Non-pigmented ciliary epithelial cell (primary cell): ENCODE measurements at regions not wholly inside any gene's neighbourhood (a gene's known extent, or its start where the extent isn't known, plus 50 kb on each side); places are given as distances from the start of the nearest gene placed in this dataset.
"Not testable (repeated sequence)": the region's sequence is repeated elsewhere in the genome, so short reads cannot be mapped to it uniquely, and the experiment has no call there.

Experiments used
- DNase-seq: peaks from one replicate; pipeline ENCODE4 v3.0.0-alpha.2; 2010; ENCODE audit warnings: low read depth

DNA sequence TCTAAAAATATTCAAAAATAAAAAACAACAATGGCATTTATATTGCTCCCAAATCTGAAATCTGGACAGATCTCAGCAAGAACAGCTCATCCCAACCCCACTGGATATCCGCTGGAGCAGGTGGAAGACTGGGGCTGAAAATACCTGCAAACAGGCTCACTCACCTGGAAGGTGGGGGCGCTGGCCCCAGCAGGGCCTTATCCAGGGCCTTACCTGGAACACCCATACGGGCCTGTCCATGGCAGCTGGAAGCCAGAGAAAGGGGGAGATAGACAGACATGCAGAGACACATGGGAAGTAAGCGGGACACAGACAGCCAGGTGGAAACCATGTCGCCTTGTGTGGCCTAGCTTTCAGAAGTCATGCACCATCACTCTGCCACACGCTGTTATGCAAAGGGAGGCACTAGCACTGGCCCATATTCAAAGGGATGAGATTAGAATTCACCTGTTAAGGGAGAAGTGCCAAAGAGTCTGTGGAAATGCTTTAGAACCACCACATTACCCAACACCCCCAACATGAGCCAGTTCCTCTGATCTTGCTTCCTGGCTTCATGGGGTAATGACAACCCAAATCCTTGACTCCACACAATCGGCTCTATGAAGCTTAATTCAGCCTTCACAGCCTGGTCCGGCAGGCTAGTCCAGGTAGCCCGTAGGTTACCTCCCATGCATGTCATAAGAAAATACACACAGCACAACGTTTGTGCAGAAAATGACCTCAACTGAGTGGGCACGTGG is 99.0 kb upstream of the CDYL start:
- no peak for DNase-seq

- no peak for DNase-seq
Measured at GRCh38 chr6:4676016-4676415, 100.2 kb upstream of the CDYL start.

DNA sequence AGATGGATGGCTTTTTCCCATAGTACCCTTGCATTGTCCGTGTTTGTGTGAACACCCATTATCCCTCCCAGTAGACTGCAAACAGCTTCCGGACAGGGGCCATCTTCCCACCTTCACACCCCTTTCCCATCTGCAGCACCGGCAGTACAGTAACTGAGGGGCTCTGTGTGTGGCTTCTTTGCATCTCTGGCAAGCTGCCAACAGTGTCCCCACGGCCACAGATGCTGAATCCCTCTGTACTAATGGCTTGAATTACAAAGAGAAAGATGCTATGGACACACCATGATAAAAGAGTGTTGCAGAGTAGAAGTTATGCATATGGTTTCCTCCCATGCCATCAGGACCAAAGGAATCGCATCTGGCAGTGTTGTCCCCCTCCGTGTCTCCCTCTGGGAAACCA is 101.1 kb upstream of the CDYL start:
- no peak for DNase-seq

DNA sequence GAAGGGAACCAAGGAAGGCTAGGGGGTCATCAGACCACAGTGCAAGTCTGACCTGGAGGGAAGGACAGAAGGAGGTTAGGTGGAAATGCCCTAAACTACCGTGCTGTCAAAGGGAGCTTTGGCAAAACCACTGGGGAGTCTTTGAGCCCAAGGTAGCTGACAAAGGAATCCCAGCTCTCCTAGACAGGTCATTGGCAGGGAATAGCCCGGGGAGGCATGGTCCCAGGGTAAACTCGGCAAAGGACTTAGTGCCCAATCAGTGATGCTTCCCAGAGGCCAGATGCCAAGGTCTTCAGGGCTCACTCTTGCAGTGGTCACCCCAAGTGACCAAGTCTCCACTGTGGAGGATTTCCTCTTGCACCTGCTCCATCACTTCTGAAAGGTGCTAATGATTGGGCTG is 102.3 kb upstream of the CDYL start:
- DNase-seq = no peak

GRCh38 chr6:4672772-4673171 is 103.4 kb upstream of the CDYL start:
- DNase-seq = no peak

DNA sequence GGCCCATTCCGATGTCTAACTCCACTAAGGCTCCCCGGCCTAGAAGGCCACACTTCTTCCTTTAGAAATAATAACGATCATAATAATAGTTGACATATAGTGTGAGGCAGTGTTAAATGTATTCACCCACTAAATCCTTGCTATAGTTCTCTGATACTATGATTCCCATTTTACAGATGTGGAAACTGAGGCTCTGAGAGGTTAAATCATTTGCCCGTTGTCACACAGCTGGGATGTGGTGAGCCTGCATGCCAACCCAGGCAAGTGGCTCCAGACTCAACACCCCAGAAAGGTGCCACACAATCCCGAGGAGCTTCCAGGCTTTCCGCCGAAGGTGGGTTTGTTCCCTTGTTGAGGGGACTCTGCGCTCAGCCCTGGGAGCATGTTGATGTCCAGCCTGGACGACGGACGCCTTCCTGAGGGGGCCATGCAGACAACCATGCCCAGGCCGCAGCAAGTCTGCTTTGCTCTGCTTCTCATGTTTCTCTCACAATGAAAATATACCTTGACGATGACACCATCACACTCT is 104.6 kb upstream of the CDYL start:
- DNase-seq = no peak

- DNase-seq = no peak
Measured at GRCh38 chr6:4670824-4671409, 105.3 kb upstream of the CDYL start.

GRCh38 chr6:4670290-4670689 is 105.9 kb upstream of the CDYL start:
- DNase-seq = no peak

GRCh38 chr6:4668271-4669179 is 107.7 kb upstream of the CDYL start:
- no peak for DNase-seq

DNA sequence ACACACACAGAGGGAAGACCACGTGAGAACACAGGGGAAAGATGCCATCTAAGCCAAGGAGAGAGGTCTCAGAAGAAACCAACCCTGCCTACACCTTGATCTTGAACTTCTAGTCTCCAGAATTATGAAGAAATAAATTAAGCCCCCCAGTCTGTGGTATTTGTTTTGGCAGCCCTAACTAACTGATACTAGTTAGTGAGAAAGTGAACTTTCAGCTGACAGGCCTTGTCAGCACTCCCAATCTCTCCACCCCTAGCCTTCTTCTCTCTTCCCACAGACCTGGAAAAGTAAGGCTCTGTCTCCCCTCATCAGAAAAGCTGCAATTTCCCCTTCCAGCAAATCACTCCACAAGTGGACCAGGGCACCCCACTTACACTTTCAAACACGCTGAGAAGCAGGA is 108.6 kb upstream of the CDYL start:
- DNase-seq = no peak

DNA sequence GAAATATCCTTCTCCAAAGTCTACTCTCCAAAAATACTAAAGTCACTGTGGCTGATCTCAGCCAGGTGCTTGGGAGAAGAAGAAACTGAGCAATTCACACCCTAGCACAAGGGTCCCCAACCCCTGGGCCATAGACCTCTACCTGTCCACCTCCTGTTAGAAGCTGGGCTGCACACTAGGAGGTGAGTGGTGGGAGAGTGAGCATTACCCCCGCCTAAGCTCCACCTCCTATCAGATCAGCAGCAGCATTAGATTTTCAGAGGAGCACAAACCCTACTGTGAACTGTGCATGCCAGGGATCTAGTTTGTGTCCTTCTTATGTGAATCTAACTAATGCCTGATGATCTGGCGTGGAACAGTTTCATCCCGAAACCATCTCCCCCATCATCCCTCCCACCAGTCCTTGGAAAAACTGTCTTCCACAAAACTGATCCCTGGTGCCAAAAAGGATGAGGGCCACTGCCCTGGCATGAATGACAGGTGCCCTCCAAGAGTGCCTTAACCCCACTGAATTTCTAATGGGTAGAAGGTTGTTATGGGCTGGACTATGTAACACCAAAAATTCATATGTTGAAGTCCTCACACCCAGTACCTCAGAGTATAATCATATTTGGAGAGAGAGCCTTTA is 109.2 kb upstream of the CDYL start:
- no peak for DNase-seq

DNA sequence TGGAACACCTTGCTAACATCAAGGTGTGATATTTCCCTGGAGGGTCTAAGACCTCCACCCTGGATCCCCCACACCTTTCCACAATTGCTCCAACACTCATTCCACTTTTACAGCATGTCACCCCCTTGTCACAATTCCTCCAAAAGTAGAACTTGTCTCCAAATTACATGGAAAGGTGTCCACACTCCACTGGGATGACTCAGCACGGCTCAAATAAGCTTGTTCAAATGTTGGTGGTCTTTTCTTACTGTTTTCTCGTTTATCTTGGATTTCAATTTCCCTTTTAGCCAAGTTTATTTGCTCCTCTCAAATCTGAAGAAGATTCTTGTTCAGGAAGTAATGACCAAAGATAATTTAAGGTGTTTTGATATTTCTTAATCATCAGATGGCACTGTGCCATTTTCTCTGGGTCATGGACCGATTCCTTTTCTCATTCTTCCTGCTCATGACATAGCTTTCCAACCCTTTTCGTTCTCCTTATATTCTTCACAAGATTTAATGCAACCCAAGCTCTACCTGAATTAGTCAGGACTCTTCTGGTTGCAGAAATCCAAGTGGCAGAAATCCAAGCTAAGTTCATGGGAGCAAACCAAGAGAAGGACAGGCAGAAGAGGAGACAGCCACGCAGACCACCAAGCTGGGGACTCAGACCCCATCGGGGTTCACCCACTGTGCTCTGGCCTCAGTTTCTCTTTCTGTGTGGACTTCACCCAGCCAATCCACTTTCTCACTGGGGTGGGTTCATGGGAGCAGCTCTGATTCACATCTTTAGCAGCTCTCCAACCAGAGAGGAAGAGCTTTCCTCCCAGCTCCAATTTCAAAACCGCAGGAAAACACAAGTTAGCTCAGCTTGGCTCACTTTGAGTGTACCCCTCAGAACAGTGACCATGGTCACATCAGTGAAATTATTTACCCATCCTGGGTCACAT is 110.5 kb upstream of the CDYL start:
- DNase-seq = no peak

GRCh38 chr6:4664911-4665310 is 111.3 kb upstream of the CDYL start:
- DNase-seq = no peak

GRCh38 chr6:4664117-4664626 is 112.0 kb upstream of the CDYL start:
- peak; percentile 57 for DNase-seq

DNA sequence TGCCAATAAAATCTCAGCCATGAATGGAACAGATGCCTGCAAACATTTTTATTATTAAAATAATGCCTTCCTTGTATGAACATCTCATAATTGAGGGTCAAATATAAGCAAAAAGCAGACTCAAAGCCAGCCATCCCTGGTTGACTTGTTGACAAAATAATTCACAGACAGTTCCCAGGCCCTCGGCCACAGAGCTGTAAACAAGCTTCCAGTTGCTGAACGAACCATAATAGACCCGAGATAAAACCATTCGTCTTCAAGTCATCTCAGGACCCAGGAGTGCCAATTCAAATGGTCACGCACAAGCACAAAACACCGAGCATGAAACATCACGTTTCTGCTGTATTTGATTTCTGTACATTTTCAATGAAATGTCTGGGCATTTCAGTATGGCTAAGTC is 113.3 kb upstream of the CDYL start:
- DNase-seq = no peak

DNA sequence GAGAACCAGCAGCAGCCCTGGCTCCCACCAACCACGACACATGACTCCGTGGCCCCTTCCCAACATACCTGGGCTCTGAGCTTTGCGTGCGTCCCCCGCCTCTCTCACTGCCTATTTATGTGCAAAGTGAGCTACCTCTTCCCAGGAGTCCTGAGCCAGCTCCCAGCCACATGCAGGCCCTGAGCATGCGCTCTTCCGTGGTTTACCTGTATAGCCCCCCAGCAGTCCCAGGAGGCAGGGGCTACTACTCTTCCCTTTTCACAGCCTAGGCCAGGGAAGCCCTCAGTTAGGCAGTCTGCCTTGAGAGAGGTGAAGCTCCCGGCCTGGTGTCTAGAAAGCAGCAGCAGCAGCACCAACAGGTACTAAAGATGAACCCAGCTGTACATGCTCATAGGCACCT is 114.8 kb upstream of the CDYL start:
- no peak for DNase-seq

GRCh38 chr6:4660377-4661321 is 115.6 kb upstream of the CDYL start:
- DNase-seq = no peak

GRCh38 chr6:4659719-4660118 is 116.5 kb upstream of the CDYL start:
- DNase-seq = not testable (repeated sequence)

- DNase-seq = no peak
Measured at GRCh38 chr6:4658486-4658885, 117.7 kb upstream of the CDYL start.

DNA sequence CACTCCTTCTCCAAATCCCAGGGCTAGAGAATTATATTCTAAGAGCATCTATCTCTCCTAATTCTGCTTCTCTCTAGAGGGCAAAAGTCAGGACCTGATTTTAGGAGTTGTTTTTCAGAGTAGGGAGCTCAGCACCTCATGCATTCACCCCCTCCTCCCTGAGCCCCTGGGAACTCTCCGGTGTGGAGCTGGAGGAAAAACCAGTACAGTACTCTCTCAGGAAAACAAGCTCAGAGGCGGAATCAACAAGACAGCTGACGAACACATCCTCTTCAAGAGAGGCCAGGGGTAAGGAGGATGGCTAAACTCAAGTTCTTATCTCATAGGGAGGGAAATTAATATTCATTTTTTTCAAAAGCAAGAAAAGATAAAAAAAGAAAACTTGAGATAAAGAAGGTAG is 120.1 kb upstream of the CDYL start:
- no peak for DNase-seq
